Hematopoietic multipotent progenitor cell treated with erythropoietin and hydrocortisone succinate and interleukin-3 and kit ligand, for 6 days (in vitro differentiated cells): ENCODE measurements at regions not wholly inside any gene's neighbourhood (a gene's known extent, or its start where the extent isn't known, plus 50 kb on each side); places are given as distances from the start of the nearest gene placed in this dataset.

Experiments
- DNase-seq: peaks from one replicate; pipeline ENCODE4 v3.0.0-alpha.2; 2015

- no peak for DNase-seq
These were observed 315.6 kb downstream of the LPIN1 start for GRCh38 chr2:12062053-12062395.

- no peak for DNase-seq
These were observed 316.8 kb downstream of the LPIN1 start for GRCh38 chr2:12063210-12063609.

- DNase-seq, result no peak
These were observed 317.7 kb downstream of the LPIN1 start for GRCh38 chr2:12064153-12064552.

DNA sequence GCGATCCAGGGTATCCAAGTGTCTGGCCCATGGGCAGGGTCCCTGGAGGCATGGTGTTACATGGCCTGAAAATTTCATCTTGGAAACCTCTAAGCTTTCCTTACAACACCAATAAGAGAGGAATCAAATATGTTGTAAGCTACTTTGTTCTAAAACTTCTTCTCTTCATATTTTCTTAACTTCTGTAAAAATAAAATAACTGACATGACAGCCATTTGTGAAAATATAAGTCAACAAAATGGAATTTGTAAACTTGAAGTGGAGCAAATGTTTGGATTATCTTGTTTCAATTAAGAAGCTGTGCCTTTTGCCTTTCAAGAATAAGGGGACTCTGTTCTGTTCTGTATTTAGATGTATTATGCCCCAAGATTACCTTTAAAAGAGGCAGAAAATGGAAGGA, 319.7 kb downstream of the LPIN1 start:
- no peak for DNase-seq

DNA sequence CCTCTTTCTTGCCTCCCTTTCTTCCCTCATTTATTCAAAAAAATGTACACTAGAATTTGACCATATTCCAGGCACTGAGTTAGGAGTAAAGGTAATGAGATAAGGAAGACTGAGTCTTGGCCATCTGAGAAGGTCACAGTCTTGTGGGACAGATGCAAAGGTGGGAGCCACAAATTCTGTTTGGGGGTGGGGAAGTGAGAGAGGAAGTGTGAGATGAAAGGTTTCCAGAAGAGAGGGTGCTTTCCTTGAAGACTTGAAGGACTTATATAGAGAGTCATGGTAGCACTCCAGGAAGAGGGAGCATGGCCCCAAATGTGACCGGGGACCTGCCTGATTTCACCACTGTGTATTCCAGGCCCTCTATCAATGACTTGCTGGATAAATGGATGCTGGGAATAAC, 320.6 kb downstream of the LPIN1 start:
- DNase-seq, result no peak

GRCh38 chr2:12068796-12069538, 322.5 kb downstream of the LPIN1 start:
- no peak for DNase-seq

- DNase-seq, result no peak
These were observed 323.7 kb downstream of the LPIN1 start for GRCh38 chr2:12070153-12070552.

GRCh38 chr2:12070581-12070980, 324.1 kb downstream of the LPIN1 start:
- no peak for DNase-seq

GRCh38 chr2:12071318-12071717, 324.9 kb downstream of the LPIN1 start:
- no peak for DNase-seq

- no peak for DNase-seq
These were observed 326.9 kb downstream of the LPIN1 start for GRCh38 chr2:12073217-12073852.

DNA sequence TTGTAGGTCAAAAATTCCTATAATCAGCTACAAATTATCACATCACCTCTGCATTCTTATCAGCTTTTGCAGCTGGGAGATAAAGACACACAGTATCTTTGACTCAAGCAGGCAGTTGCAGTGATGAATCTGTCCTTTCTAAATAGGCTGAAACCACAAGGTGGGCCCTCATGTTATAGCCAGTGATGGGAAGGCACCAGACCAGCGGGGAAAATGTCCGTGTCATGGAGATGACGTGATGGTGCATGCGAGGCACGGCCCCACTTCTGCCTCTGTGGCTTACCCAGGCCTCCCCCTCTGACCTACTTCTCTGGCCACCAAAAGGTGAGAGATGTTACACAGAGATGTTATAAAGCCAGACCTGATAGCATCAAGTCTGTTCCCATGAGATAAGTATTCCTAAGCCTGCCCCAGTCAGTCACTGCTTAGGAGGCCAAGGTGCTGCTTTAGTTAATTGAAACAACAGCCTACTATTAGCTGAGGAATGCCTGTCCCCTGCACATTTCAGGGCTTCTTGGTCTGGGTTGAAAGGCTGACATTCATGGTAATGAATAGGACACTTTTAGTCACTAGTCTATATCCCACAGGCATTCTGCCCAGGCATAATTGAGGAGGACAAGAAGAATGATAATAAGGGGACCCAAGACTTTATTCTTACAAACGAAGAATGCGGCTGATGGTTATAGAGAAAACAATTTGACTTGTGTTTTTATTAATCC, 327.9 kb downstream of the LPIN1 start:
- DNase-seq, result peak; percentile 77

DNA sequence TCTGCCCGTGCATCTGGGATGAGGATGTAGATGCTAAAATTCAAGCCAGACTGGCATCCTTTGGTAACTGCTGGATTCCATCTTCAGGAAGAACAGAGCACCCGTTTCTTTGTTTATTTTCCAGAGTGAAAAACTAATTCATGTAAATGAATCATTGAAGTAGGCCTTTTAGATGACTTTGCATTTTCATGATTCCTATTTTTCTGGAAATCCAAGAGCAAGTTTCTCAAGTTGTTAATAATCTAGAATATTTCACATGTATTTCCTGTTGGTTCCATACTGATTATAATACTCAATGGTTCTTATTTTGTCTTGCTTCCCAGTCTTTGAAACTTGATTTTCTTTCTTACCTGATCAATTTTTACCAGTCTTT, 328.4 kb downstream of the LPIN1 start:
- DNase-seq, result no peak

DNA sequence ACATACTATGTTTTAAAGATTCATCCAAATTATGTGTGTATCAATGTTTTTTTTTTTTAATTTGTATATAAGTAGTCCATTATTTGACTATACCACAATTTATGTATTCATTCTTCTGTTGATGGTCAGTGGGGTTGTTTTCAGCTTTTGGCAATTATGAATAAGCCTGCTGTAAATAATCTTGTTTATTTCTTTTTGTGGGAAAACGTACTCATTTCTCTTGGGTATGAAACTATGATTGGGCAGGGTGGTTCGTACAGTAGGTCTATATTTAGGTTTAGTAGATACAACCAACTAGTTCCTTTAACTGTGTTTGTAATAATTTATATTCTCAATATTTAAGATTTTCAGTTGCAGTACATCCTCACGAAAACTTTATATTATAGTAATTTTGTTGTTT, 329.2 kb downstream of the LPIN1 start:
- DNase-seq, result no peak

DNA sequence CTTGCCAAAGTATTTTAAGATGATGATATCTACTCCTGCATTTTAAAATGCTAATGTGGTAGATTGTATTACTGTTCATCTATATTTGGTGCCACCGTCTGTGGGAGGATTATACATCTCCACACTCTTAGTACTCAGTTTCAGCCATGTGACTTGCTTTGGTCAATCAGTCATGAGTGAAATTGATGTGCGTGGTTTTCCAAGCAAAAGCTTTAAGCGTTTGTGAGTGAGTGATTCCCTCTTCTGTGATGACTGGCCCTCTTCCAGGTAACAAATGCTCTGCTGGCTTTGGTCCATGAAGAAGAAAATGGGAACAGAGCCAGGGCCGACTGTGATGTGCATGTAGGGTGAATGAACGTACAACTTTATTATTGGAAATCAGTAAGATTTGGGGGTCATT, 330.4 kb downstream of the LPIN1 start:
- no peak for DNase-seq

GRCh38 chr2:12080360-12080759, 333.9 kb downstream of the LPIN1 start:
- DNase-seq, result no peak

DNA sequence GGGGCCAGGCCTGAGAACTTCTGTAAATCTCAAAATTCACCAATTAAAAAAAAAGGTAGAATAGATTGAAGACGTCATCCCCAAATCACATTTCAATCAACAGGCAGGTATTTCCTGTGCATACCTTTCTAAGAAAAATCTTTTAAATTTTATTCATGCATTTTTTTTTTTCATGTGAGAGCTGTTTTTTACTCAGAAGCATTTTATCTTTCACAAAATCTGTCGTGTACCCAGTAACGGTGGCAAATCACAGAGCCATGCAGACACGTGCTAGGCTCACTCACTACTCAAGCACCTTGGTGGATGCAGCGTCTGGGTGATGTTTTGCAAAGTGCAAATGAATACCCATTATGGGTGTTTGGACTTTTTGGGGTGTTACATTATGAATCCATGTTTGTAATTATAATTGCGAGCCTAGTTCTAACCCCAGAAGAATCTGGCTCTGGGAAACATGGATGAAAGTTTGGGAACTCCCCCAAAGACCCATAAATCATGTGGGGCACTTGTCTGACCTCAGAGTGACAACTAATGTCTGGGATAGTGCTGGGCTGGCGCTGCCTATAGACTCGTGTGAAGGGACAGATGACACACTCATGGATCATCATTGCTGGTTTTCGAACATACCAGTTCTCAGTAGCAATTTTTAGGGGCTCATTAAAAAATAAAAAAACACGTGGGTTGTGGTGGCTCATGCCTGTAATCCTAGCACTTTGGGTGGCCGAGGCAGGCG, 335.2 kb downstream of the LPIN1 start:
- DNase-seq, result no peak

- no peak for DNase-seq
These were observed 336.7 kb downstream of the LPIN1 start for GRCh38 chr2:12083081-12083581.

- no peak for DNase-seq
These were observed 337.4 kb downstream of the LPIN1 start for GRCh38 chr2:12083713-12084419.

GRCh38 chr2:12087175-12087574, 340.7 kb downstream of the LPIN1 start:
- no peak for DNase-seq

GRCh38 chr2:12087671-12088380, 341.4 kb downstream of the LPIN1 start:
- no peak for DNase-seq

- DNase-seq, result no peak
These were observed 342.6 kb downstream of the LPIN1 start for GRCh38 chr2:12089001-12089400.

GRCh38 chr2:12089496-12089895, 343.1 kb downstream of the LPIN1 start:
- DNase-seq, result no peak
